HG03135 (cell line): ENCODE measurements at regions not wholly inside any gene's neighbourhood (a gene's known extent, or its start where the extent isn't known, plus 50 kb on each side); places are given as distances from the start of the nearest gene placed in this dataset.
A peak's percentile ranks its signal among the peaks of the same experiment; 100 is the strongest.
"Not testable (repeated sequence)": the region's sequence is repeated elsewhere in the genome, so short reads cannot be mapped to it uniquely, and the experiment has no call there.

ENCODE experiments used
- ATAC-seq: cut with Tn5 transposase; IDR thresholded peaks from one replicate; pipeline ENCODE4 v1.9.1; 2021; ENCODE audit warnings: mild to moderate bottlenecking, moderate library complexity; ENCODE audit not compliant: unreplicated experiment

- ATAC-seq, result peak; percentile 55
Observed at GRCh38 chr21:14686466-14687267, 140.6 kb upstream of the SAMSN1 start.

GRCh38 chr21:14685568-14685967, 139.5 kb upstream of the SAMSN1 start:
- ATAC-seq, result no peak

- ATAC-seq, result no peak
Observed at GRCh38 chr21:14684071-14684470, 138.0 kb upstream of the SAMSN1 start.

- ATAC-seq, result no peak
Observed at GRCh38 chr21:14683063-14683462, 136.9 kb upstream of the SAMSN1 start.

- ATAC-seq, result no peak
Observed at GRCh38 chr21:14678973-14679574, 133.0 kb upstream of the SAMSN1 start.

GRCh38 chr21:14677639-14678179, 131.6 kb upstream of the SAMSN1 start:
- no peak for ATAC-seq

GRCh38 chr21:14677013-14677412, 130.9 kb upstream of the SAMSN1 start:
- no peak for ATAC-seq

GRCh38 chr21:14675774-14676530, 129.8 kb upstream of the SAMSN1 start:
- peak; percentile 71 for ATAC-seq

GRCh38 chr21:14673649-14674048, 127.5 kb upstream of the SAMSN1 start:
- ATAC-seq, result no peak

- ATAC-seq, result no peak
Observed at GRCh38 chr21:14672466-14672865, 126.4 kb upstream of the SAMSN1 start.

GRCh38 chr21:14670409-14670808, 124.3 kb upstream of the SAMSN1 start:
- no peak for ATAC-seq

- ATAC-seq, result not testable (repeated sequence)
Observed at GRCh38 chr21:14669092-14669491, 123.0 kb upstream of the SAMSN1 start.

GRCh38 chr21:14657241-14658008, 111.3 kb upstream of the SAMSN1 start:
- ATAC-seq, result no peak

GRCh38 chr21:14646893-14647292, 100.8 kb upstream of the SAMSN1 start:
- ATAC-seq, result no peak

- ATAC-seq, result no peak
Observed at GRCh38 chr21:14645702-14646101, 99.6 kb upstream of the SAMSN1 start.

- no peak for ATAC-seq
Observed at GRCh38 chr21:14632359-14632758, 86.2 kb upstream of the SAMSN1 start.

- ATAC-seq, result peak; percentile 57
Observed at GRCh38 chr21:14630556-14631069, 84.5 kb upstream of the SAMSN1 start.

GRCh38 chr21:14629461-14629860, 83.3 kb upstream of the SAMSN1 start:
- no peak for ATAC-seq

GRCh38 chr21:14623079-14623478, 77.0 kb upstream of the SAMSN1 start:
- not testable (repeated sequence) for ATAC-seq

- no peak for ATAC-seq
Observed at GRCh38 chr21:14620152-14620551, 74.0 kb upstream of the SAMSN1 start.
